Stimulated activated CD8-positive, alpha-beta memory T cell treated with anti-CD3 and anti-CD28 coated beads, Interleukin-2, amount 100 ng/mL, for 1 hour (primary cell): ENCODE measurements at regions not wholly inside any gene's neighbourhood (a gene's known extent, or its start where the extent isn't known, plus 50 kb on each side); places are given as distances from the start of the nearest gene placed in this dataset.

ENCODE experiments used
- DNase-seq, 2 donors: peaks; one replicate each; pipeline ENCODE4 v3.0.0-alpha.2; 2020; ENCODE audit warnings: low read depth in 2 of 2

DNA sequence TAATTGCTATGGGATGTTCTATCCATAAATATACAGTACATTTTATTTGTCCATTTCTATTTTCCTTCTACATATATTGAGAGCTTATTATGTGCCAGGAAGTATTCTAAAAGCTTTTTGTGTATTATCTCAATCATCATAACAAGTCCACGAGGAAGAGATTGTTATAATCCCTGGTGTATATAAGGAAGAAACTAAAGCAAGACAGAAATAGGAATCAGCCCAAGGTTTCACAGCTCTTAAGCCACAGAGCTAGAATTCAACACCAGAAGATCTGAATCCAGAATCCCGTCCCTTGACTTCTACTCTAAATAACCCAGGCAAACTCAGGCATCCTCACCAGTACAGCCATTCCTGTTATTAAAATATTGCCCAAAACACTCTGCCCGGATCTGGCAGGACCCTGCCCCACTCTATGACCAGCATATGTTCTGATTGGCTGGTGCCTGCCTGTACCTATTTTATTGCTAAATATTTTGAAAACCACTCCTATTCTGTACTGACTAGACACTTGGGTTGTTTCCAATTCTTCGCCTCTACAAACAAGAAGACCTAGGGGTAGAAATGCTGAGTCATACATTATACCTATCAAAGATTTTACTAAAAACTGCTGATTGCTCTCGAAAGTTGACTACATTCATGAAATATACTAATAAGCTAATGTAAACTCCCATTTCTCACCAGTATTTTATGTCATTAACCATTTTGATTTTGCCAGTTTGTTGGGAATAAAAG lies 297.4 kb downstream of the ENC1 start:
- no peak for DNase-seq

DNA sequence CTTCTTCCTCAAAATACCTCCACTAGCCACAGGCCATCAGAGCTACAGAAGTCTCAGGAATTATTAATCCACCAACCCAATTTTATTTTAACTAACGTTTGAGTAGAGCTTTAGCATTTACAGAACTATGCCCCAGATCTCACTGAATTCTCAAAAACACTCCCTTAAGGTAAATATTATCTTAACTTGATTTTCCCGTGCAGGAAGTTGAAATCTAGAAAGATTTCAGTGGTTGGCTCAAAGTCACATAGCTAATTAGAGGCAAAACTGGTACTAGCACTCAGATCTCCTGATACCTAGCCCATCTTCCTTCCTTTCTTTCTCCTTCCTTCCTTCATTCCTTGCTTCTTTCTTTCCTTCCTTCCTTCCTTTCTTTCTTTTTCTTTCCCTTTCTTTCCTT lies 298.3 kb downstream of the ENC1 start:
- DNase-seq: no peak

DNA sequence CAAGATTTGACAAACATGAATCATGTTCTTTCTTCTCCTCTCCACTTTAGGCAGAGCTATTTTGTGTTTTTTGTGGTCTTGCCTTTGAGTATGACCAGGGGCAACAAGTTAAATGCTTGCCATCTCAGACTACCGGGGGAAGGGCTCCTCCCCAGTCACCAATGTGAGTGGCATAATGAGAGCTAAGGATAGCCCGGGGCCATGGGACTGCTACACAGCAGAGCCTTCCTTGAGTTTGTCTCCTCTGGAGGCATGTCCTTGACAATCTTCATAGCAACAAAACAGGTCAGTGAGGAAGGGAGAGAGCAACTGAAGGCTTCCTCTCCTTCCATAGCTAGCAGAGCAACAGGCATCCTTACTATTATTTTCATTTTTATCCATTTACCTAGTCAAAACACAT lies 299.3 kb downstream of the ENC1 start:
- DNase-seq: no peak

DNA sequence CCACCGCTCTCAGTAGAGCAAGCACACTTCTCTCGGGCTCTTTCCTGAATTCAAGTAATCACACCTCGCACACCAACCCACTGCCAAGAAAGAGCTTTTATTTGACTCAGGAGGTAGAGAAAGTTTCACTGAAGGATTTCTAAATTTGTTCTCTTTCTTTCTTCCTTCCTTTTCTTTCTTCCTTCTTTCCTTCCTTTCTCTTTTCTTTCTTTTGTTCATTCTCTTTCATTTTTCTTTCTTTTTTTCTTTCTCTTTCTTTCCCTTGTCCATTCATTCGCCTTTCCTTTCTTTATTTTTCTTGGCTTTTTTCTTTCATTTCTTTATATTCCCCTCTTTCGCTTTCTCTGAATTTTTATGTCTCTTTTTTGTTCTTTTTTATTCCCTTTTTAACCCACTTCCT lies 300.1 kb downstream of the ENC1 start:
- DNase-seq: no peak

DNA sequence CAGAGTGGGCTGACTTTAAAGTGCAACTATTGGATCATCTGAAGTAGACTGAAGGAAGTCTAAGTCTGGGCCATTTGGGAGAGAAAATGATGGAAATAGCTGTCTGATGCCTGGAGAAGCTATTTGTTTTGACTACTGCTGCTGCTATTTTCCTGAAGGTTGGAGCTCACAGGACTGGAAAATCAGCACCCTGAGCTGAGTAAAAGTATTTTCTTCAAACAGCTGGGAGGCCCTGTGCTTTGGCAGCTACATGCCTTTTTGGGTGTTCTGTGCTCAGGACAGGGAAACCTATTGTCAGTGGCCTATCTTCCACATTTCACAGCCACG lies 302.6 kb downstream of the ENC1 start:
- no peak for DNase-seq

DNA sequence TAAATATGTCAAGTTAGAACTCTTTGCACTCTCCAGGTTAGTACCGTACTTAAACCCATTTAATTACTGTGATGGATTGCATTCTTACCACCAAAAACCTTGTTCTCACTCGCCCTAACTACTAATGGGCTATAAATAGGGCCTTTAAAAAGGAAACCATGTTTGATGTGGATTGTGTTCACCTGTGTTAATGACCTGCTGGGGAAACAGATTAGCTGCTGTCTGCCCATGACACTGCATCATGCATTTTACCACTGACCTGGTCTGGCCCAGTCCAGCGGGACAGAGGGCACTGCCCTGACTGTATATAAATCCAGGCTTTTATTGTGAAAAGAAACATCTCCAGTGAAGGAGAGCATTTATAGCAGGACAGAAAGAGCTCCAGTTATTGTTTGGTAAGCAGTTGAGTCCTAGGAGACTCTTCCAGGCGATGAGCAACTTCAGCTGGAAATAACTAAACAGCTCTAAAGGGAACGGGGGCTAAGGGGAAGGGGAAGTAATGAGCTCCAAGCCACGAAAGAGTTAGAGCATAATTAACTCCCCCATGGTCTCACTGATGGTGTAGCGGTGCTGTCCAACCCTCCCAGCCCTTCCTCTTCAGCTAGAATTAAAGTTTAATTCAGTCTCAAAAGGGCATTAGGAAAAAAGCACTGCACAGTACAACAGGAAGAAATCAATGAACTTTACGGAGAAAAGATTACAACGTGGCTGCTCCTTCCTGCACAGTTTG lies 303.1 kb downstream of the ENC1 start:
- no peak for DNase-seq

DNA sequence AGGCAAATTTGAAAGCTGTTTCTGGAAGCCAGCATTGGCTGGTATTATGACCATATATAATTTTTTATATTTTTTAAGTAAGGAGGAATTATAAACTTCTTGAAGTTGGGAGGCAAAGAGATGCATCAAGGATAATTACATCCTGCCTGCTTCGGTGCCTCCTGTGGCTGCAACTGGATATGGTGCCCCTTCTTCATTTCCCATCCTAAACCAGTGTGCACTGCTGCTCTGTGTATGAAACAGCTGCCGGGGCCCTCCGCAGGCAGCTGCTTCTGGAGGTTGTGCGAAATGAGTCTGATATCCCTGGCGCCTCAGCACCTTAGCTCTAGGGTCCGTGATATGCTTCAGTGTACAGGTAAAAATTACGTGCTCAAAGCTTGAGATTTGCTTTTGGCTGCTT lies 304.2 kb downstream of the ENC1 start:
- no peak for DNase-seq

DNA sequence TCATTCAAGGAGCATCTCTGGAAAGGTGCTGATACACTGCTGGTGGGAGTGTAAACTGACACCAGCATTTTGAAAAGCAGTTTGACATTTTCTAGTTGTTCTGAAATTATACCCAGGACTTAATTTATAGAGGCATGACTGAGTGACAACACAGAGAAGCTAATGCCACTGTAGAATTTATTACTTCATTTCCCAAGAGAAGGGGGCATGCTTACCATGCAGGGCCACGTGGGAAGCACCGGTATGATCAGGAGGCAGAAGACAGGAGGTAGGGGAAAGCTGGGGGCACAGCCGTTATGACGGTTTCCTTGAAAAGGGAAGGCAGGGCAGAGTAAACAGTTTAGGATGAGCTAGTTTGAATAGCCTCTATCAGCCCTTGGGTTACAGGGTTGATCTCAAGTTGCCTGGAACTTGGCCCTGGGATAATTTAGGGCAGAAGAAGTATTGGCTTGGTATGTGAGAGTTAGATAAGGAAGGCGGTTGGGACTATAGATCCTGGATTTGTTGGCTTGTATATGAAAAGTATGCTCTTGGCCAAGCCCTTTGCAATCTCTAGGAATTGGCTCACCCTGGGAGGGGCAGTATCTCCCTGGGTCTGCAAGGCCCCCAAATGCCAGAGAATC lies 305.7 kb downstream of the ENC1 start:
- DNase-seq: no peak

DNA sequence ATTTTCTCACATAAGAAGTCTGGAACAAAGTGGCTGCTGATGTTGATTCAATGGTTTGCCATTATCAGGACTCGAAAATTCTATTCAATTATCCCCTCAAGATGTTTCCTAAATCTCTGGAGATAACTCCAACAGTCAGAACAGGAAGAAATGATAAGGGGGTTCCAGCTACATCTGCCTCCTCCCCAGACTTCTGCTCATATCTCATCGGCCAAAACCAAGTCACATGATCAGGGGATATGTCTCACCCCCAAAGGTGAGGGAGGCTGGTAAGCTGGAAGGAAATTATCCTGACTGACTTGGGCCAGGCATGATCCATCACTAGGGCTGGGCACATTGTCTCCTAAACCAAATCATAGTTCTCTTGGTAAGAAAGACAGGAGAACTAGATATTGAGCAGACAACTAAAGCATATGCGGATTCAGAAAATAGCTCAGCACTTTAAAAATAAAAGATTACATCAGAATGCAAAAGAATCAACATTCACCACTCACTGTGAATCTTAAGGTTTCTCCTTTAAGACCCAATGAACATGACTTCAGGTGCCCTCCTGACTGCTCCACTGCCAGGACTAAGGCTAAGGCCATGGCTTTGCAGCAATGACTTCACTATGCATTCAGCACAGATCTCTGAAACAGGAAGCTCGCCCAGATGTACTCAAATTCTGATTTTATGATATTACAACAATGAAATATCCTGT lies 306.3 kb downstream of the ENC1 start:
- DNase-seq: no peak

DNA sequence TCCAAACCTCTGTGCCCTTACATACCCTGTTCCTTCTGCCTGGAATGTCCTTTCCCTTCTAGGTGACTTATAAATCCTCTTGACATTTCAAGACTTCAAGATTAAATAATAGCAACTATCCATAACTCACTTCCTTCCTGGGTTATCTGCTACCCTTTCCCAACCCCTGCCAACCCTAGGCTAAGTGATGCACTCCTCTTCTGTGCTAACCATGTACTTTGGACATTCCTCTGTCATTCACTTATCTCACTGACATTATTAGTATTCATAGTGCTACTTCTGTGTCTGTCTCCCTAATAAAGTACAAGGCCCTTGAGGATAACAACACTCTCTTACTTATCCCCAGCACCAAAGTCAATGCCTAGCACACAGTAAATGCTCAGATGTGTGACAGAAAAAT lies 307.1 kb downstream of the ENC1 start:
- no peak for DNase-seq

DNA sequence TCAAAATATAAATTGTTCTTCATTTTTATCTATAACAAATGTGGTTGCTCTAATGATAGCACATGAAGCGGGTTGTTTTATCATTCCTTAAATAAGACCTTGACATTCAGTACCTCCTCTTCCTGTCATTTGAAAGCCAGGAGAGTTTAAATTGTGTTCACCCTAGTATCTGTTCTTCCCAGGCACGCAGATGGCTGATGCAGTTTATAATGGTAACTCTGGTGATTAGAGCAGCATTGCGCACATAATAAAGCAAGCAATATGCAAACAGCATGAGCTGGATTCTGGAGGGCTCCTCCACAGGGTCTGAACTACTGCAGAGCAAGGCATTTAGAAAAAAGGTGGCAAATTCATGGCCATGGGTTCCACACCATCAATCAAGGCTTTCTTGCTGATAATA lies 307.8 kb downstream of the ENC1 start:
- DNase-seq: no peak

DNA sequence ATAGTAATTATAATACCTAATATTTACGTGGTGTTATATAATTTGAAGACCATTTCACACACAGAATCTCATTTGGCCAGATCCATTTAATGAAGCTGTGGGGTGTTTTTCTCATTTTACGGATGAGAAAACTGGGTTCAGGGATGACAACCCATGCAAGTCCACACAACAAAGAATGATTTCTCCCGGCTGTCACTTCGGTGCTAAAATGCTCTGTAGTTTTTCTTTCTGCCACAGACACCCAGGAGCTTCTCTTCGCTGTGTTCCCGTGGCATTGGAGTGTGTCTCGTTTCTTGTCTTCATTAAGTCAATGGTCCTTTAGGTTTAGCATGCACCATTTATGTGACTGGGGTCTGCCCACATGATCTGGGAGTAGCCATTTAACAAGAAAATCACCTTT lies 308.5 kb downstream of the ENC1 start:
- no peak for DNase-seq

DNA sequence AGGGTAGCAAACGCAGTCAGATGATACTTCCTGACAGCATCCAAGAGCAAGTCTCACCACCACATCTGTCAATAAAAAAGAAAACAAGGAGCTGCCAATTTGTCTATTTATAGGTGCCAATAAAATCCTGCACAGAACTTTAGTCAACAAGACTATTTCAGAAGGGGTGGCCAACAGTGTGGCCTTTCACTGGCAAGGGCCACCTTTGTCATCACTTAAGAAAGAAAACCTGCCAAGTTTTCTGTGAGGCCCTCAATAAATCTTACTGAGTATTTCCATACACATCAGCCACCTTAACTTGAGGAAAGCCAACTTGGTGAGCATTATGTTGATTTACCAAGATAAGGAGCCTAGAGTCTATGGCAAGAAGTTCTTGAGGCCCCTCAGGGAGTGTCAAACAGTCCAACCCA lies 312.3 kb downstream of the ENC1 start:
- DNase-seq: no peak

DNA sequence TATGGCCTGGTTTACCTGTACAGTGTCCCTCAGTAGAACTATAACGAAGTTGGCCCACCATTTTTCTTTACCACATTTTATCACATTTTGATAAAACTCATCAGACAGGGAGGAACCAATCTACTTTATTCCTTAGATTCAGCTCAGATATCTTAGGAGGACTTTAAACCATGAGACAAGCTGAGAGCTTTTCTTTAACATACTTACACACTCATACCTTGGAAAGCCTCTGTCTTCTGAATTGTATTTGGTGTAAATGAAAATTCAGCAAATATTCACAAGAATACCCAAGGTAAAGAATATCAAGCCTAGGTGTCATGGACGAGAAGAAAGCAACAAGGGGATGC lies 313.2 kb downstream of the ENC1 start:
- DNase-seq: no peak

DNA sequence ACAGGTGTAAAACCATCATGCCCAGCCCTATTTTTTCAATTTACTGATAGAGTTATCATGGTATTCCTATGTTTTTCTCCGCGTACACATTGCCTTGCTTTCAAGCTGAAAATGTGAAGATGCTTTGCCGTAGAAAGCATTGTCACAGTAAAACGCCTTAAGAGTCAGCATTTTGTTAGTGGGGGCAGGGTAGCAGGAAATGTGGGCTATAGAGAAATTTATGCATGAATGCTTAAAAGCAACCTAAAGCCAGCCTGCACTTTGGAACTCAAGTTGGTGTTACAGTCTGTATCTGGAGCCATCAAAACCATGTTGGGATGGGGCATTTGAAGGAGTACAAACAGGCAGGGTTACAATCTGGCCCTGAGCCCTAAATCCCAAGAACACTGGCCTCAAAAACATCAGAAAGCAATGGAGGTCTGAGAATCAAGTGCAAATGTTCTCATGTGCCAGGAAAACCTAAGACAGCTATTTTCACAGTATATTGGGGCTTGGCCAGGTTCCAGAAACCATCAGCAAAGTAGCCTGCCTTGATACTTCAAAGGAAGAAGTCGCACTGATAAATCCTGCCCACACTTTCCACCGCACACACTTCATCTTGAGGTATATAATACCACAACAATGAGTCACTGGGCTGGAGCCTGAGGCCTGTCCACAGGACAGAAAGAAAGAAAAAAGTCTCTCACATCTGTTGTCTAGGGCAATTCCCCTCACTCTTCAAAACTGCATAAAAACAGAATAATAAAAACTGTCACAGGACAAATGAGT lies 313.8 kb downstream of the ENC1 start:
- peak; percentile 7 to 16 for DNase-seq

DNA sequence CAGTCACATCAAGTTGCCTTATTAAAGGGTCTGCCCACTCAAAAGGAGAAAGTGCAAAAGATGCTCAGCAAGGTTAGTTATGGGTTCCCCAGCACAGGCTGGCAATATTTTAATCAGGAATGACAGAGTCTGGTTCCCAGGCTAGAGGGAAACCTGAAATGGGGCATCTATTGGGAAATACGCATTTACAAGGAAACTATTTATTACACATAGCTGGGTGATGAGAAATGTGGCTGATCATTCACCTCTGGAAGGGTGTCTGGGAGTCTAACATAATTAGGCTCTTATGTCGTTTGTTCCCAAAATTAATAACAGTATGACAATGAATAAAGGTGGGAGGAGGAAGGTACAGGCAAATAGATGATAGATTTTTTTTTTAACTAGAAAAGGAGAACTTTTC lies 314.7 kb downstream of the ENC1 start:
- no peak for DNase-seq

DNA sequence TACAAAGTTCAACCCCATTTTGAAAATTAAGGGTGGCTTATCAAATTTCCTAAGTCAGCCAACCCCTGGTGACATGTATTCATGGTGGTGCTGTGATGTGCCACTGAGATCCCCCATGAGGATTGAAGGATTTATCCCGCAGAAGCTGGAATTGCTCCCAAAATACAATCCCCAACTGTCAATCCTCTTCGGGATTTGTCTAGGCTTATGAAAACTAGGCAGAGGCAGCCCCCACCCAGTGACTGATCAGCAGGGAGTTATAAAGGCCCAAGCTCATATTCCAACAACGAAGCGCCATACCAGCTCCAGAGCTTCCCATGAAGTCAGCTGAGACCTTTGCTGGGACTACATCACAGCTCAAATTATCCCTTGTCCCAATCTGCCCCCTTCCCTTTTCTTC lies 316.0 kb downstream of the ENC1 start:
- DNase-seq: no peak

DNA sequence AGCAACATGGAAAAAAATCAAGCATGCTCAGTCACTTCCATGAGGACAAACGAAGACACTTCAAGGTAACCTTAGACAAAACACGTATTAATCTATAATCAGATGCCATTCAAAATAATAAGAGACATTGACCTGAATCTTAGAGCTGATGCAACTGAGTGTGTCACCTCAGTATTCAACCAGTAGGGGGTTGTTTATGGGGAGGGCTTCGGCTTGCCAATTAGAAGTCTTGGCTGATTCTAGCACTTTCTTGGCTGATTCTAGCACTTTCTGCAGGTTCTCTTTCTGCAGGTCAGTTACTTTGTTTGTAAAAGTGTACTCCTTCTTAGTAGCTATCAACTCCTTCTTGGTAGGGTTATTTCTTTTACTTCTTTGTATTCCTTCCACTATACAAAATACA lies 317.6 kb downstream of the ENC1 start:
- no peak for DNase-seq

DNA sequence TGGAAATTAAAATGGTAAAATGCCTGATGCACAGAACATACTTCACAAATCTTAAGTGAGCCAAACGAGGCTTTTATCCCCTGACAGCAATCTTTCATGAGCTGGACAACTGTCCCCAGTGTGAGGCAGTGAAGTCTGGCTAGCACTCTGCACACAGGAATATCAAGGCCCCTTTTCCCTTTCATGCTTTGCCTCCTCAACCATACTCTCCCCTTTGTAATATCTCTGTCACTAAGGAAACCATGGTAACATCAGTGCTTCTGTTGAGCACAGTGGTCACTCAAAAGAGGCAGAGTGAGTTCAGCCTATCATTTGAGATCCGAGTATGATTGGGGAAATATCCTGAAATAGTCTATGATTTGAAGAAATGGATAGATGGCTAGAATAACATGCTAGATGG lies 318.3 kb downstream of the ENC1 start:
- DNase-seq: no peak

DNA sequence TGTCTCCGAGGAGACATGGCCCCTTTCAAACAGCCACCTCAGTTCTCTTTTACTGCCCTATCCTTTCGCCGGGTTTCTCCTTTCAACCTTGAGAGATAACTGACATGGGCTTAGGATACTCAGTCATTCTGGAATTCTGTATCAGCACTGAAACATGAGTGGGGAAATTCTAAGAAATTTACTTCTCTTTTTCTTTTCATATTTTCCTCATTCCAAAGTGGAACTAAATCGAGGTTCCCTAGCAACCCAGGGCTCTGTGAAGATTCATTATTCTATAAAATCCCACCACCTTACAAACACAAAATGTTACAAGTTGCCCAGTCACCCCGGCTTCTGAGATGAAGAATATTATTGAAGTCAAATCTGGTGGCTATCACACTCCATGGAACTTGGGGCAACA lies 319.2 kb downstream of the ENC1 start:
- no peak for DNase-seq

DNA sequence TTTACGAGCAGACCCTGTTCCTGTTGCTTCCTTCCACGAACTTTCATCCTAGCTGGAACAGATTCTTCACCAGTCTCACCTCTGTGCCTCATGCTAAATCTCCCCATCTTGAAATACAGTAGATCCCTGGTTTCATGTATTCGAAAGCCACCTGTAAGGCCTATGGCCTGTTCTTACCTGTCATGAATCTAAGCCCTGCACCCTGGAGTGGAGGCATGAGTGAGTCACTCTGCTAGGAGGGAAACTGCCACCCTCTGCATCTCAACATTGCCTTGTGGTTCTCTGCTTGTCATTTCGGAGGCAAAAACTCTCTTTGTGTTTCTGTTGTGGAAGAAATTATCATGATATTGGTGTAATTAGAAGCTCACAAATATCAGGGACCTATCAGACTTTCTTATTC lies 320.0 kb downstream of the ENC1 start:
- no peak for DNase-seq

DNA sequence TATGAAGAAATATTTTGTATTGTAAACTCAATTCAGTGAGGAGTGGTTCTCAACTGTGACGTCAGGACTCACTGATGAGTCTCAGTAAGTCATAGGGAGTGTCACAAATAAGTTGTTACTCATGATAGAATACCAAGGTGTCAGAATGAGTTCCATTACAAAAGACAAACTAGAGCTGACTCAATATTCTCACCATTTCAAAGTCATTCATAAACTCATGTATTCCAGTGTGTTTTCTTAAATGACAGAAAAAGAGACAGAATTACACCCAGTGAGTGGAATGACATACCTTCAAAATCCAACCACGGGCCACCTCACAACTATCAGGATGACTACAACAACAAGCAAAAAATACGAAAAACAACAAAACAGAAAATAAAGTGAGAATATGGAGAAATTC lies 321.5 kb downstream of the ENC1 start:
- DNase-seq: no peak
